Fibroblast of upper back skin (primary cell): ENCODE measurements at regions not wholly inside any gene's neighbourhood (a gene's known extent, or its start where the extent isn't known, plus 50 kb on each side); places are given as distances from the start of the nearest gene placed in this dataset.

Experiments
- DNase-seq: peaks from one replicate; pipeline ENCODE4 v3.0.0-alpha.2; 2013

DNA sequence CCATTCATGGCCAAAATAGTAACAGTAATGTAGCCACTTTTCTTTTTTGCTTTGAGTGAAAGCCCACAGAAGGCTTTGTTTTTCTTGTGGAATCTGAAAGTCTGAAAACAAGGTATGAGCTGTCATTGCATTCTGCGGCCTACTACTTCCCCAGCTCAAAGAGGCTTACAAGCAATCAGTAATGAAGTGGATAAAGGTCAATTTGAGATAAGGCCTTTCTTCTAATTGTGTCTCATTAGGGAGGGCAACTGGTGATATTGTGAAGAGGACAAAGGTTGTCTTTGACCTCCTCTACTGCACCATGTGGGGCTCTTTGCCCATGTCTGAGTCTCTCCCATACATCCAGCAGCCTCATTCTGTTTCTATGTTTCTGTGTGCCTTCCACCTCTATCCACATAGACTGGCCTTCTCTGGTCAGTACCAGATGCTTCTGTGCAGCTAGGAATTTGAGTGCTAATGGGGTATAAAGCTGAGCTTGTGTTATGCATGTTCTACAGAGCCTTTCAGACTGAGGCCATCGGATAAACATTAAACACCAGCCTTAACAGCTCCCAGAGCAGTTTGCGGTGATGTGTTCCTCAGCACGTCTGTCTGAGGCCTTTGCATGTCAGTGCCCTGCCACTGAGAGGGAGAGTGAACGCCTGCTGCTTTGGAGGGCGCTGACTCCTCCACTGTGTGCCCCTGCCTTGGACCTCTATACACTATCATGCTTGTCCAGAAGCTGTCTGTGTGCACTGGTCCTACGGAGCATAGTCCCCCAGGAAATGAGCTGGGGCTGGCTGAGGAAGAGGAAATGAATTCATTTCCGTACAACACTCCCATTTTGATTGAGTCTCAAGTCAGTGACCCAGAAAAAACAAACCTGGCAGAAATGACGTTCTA is 80.2 kb downstream of the SH2D1A start:
- no peak for DNase-seq

DNA sequence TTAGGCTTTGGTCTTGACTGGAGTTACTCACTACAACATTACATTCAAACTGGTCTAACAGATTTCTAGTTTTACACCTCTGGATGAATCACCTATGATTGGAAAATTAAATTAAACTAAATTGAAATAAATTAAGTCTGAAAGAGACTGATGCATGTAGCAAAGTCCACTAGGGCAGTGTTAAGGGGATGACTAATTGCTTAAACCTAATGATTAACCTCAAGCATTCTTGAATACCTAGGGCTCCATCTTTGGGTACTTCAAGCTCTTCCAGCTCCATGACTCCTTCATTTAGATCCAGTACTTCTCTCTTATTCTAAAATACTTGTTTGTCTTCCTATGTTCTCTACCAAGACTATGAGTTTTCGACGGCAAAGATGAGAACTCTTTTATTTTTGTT is 86.8 kb downstream of the SH2D1A start:
- no peak for DNase-seq

DNA sequence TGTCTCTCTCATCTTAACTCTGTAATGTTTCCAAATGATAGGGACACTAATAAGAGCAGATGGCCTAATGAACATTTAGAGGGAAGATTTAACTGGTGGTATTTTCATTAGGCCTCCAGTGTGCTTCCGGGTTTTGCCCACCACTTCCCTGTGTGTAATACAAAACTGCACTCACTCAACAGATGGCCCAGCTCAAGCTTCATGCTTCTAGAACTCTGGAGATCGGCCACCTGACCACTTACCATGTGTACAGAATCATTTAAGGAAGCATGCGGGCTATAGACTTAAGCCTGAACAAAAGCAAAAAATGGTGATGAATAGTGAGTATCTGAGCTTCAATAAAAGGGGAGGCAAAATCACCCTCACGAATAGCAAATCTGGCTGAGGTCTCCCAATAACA is 89.3 kb downstream of the SH2D1A start:
- DNase-seq, result no peak

DNA sequence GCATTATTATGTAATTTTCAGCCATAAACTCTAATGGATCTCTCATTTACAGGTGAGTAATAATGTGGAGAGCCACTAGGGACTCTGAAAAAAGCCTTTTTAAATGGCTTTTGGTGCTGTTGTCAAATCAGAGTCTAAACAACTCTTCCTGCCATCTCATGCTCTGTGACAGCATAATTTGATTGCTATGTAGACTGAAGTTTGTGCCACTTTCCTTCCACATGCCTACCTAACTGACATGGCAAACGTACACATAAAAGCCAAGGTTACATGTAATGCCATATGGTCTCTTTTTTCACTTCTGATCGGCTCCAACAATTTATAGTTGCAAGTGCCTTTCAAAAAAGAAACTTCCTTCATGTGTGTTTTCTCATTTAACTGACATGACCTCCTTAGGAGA is 94.3 kb downstream of the SH2D1A start:
- DNase-seq, result no peak

DNA sequence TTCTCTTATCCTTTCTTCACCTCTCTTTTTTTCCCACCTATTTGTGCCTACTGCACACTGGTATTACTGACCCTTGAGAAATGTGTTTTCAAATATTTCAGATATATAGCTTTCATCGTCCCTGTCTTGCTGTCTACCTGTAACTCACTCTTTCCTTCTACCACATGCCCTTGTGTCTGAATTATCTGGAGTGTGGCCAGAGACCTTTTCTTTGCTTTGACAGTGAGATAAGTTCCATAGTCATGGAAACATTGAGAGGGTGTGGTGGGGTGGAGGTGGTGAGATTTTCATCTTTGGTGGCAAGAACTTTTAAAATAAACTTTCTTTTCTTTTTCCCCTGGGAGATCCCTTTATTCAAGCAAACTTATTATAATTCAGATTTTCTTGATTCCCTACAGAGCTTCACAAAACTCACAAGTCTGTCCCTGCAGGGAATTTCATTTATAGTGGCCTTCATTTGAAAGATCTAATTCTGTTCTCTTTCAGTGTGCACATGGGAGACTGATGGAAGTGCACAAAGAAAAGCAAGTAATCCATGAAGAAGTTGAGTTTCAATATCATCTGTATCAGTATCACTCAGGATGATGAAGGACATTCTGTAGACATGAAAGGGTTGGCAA is 95.7 kb downstream of the SH2D1A start:
- DNase-seq, result no peak

DNA sequence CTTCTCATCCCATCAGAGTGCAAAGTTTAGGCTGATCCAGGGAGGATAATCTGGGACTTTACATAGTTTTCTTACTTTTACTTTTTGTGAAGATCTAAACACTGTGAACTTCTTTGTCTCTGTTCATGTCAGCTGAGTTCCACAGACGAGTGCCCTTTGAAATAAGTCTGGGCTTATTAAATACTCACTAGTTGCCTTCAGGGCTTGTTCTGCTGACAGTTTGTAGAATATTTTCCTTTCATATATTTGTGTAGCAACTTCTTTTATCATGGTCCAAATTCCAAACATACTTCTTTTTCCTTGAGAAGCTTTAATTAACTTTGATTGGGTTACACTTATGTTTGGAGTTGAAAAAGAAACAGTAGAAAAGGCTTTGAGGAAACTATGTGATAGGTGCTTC is 109.6 kb downstream of the SH2D1A start:
- DNase-seq, result no peak

DNA sequence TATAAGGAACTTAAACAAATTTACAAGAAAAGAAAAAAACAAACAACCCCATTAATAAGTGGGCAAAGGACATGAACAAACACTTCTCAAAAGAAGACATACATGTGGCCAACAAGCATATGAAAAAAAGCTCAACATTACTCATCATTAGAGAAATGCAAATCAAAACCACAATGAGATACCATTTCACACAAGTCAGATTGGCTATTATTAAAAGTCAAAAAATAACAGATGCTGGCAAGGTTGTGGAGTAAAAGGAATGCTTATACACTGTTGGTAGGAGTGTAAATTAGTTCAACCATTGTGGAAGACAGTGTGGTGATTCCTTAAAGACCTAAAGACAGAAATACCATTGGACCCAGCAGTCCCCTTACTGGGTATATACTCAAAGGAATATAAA is 113.5 kb downstream of the SH2D1A start:
- peak; percentile 38 for DNase-seq

DNA sequence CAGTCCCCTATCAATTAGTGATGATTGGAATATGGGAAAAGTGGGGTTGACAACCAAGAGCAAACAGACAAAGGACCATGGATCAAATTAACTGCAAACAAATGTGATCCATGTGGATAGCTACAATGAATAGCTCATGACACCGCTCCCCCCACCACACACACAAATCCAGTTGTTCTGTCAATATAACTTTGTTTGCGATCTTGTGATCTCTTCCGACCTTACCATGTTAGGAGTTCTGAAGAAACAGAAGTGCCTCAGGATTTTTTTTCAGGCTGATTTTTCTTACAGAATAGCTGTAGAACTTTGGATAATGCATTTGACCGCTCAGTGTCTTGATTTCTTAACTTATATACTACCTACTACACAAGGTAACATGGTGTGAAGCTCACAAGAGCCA is 116.6 kb downstream of the SH2D1A start:
- DNase-seq, result no peak

DNA sequence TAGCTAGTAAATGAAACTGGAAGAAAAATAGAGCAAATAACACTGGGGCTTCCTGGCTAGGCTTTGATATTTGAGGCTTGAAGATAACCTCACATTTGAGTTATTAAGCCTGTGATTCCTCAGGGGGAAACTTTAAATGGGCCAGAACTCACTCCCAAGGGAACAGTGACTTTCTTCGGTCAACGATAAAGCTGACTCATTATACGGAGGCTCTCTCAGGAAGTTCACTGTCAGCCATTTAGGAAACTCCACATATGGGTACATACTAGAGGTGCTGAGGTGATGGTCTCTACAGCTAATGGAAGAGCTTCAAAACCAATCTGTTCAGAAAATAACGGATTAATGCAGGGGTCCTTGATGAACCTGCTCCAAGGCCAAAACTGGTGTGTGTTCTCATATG is 120.8 kb downstream of the SH2D1A start:
- no peak for DNase-seq

DNA sequence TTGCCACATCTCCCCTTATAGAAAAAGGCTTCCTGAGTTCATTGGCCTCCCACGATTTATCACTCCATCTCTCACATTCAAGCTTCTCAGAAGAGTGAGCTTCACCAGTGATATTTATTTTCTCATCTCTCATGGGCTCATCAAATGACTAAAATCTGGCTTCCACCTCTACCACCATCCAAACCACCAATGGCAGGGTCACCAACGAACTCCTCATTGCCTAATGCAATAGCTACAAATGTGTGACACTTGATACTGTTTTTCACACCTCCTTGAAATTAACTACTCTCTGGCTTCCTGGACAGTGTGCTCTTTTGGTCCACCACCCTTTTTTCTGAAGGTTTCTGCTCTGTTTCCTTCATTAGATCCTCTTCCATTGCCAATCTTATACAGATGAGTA is 129.0 kb downstream of the SH2D1A start:
- DNase-seq, result no peak

DNA sequence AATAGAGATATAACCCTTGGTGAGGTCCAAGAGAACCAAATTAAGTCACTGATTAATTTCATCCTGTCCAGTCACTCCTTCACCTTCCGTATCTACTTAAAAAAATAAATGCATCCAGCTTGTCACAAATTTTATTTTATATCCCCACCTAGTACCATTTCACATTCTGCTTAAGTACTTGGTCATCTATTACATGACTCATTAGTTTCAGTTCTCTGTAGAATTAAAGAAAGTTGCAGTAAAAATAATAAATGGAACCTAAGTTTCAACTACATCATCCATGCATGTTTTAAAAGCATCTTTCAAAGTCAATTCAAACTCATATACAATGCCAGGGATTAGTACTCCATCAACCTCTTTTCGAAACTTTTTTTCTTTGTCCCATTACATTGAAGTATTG is 130.2 kb downstream of the SH2D1A start:
- no peak for DNase-seq

DNA sequence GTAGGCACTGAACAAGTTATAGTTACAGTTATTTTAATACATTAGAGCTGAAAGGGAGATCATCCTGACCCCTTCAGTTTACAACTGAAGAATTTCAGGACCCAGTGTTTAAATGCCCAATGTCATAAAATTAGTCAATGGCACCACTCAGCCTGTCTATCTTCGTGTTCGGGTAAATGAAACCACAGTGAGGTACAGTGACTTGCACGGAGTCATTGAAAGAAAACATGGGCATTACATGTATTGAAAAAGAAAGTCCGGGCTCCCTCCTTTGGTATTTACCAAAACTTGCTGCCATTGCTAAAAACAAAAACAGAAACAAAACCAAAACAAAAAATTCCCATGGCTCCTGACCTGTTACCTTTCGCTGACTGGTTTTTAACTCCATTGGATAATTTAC is 131.7 kb downstream of the SH2D1A start:
- DNase-seq, result no peak

DNA sequence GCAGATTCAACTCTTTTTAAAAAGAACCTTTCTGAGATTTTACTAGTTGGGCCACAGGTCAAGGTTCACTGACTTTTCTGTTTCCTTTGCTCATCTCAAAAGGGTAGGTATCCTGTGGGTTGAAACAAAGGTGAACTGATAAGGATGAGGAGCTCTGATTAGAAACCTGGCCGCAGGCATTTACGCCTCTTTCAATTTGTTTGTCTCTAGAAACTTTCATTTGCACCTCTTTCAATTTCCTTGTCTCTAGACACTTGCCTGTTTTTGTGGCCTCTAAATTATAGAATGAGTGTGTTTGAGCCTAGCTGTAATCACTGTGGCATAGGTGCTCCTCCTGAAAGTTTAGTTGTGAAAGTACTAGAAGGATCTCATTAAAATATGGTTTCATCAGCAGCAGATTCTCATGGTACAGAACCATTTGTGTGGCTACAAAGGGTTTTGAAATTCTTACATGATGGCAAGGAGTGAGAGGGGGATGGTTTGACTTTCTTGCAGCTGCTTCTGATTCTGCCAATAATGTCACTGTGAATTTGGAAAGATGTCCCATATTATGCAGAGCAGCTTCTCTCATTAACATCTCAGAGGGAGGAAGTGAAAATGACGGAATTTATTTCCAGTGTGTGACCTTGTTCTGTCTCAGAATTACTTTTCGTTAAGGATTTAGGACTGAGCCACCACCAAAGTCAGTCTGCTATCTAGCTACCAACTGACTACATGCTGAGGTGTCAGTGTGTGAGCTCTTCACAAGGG is 142.2 kb downstream of the SH2D1A start:
- DNase-seq, result no peak

DNA sequence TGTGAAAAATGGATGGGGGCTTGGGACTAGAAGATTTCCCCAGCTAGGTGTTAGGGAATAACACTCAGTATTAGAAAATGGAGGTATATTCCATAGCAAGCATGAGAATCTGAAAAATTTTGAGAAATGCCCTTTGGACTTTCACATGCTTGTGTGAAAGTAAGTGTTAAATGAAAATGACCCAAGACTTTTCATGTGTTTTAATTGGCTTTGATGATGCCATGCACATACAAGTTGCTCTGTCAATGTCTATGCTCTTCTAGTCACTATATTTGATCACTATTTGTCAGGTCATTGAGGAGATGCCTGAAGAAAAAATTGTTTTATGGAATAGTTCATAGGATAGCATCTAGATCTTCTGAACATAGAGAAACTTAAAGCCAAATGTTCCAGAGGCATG is 147.6 kb downstream of the SH2D1A start:
- DNase-seq, result no peak

DNA sequence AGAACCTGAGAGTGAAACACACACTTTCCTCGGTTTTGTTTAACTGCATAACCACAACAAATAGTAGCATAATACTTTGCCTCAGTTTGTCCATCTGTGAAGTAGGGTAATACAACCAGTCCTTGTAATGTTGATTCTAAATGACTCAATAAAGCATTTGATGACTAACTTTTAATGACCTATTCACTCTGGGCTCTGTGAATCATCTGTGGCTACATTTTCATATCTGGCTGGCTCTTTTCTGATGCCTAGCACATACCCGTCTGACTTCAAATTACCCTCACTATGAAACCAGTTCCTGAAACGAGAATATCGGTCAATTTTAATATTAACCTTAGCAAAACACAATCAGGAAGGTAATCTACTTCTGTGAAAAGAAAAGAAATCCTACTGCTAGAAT is 151.0 kb downstream of the SH2D1A start:
- DNase-seq, result no peak

DNA sequence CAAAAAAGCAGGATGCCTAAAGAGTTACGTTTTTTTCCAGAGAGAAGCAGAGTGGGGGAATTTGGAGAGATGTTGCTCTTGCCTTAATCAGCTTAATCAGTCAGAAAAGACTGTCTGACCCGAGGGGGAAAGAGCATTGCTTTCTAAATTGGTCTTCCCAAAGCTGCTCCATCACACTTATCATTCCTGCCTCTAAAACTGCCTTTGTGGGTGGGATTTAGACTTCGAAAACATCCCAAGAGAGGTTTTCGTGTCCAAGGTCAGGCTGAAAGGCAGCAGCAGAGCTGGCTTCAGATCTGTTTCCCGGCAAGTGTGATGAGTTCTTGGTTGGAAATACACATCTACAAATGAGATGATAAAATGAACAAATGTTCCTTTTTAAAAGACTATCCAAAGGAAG is 155.2 kb downstream of the SH2D1A start:
- no peak for DNase-seq

DNA sequence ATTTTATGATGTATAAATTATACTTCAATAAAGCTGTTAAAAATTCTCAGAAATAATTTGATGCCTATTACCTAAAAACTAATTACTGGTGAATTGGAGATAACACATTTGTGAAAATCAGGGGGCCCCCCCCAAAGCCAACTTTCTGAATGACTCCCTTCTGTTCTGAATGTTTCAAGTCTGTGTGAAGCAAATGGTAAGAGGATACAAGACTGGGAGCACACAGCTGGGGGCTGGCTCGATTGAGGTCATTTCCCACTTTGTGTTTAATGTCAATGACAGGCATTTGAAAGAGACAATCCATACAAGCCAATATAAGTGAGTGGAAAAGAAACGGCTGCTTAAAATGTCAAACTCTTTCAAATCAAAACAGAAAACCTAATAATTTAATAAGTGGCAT is 155.8 kb downstream of the SH2D1A start:
- DNase-seq, result no peak

DNA sequence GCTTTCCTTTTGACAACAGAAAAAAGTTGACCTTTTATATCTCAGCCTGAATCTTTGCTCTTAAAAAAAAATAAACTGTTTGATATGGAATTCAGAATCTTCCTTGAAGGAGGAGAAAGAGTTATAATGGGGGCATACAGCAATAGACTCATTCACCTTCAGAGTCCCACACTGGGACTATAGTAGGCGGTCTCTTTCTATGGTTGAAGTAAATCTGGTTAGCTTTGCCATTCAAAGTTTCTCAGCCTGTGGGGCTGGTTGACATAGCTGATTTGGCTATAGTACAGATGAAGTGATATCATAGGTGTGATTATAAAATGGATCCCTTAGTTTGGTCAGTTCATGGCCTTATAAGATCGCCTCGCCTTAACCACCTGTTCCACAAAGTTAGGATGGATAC is 156.2 kb downstream of the SH2D1A start:
- no peak for DNase-seq

DNA sequence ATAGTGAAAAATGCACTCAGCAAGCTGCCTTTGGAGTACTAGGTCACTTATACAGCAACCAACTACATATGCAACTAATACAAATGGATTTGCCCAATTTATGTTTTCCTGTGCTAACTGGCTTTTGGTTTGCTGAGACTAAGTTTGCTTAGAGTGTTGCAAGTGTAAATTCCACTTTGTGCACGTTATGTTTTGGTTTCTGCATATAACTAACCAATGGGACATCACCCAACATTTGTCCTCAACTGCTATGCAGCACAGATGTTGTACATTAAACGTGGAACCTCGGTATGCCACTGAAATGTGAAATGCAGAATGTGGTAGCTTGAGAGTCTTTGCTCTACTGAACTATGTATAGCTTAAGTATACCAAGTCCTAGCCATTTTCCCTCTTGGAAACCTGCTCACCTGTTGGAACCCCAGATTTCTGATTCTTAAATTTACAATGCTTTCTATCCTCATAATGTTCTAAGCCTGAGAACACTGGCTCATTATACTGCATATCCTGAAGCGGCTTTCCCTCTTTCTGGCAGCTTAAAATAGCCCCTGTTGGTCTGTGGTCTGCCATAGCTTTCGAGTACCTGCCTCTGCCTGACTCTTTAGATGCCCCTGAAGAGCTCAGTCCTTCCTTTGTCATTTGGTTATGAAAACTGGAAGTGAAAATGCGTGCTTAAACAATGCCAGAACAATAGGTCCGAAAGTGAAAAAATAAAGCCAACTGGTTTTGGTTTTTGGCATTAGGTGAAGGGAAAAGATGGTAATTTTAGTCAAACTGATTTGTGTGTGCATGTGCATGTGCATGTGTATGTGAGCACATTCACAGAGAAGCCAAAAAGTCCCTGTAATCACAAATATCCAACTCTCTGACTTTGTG is 158.0 kb downstream of the SH2D1A start:
- peak; percentile 70 for DNase-seq

DNA sequence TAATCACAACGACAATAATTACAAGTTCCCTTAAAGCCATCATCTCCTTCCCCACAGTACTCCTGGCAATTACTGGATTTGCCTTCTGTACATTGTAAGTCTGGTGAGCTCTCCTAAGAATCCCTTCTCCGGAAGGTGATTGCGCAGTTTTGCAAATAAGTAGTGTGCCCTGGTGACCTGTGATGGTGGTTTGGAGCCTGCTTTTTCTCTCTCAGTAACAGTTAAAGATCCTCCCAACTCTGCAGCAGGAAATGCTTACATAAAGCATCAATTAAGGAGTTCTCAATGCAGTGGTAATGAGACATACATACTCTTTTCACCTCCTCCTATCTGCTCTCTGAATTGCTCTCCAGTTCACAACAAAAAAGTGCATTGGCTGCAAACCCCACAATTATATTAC is 159.7 kb downstream of the SH2D1A start:
- no peak for DNase-seq

DNA sequence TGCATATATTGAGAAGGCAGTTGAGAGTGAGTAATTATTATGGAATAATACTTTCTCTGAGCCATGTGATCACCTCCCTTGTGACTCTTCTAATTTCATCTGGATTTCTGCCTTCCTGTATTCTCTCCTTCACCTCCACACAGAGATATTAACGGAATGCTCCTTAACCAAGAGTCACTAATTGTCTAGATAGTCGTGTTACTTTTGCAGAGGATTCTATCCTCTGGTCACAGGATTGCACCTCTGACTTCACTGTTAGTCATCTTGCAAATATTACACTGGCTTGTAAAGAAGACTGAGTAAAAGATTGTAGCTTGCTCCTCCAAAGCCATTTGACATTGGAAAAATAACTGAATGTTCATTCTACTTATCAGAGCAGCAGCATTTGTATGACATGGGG is 160.9 kb downstream of the SH2D1A start:
- DNase-seq, result peak; percentile 58

DNA sequence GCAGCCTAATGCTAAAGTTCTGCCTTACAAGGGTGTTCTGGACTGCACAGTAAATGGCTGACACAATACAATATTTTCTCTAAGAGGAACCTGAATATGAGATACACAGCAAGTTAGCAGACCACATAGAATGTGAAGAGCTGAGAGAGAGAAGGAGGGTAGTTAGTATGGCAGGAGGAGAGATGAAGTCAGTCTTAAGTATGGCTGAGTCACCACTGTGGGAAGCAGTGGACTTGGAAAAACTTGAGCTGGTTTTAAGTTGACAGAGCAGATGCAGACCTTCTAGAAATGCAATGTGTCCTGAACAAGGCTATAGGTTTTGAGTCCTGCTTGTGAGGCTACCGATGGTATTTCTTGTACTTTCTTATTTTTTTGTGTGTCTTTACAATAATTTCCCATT is 172.5 kb downstream of the SH2D1A start:
- DNase-seq, result peak; percentile 73

DNA sequence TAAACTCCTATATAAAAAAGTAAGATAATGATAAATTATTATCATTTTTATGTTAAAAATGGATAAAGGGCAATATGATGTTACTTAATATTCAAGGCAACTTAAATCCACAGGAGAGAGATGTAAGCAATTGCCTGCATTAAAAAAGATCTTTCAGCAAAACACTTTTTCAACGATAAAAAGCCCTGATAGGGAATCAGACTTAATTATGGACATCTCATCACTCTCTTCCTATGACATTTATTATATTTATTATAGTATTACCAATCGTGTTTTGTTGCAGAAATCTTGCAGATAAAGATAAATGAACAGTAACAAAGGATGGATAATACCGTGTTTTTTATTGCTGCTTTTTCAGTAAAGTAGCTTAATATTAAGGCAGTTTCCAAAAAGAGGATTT is 178.5 kb downstream of the SH2D1A start:
- DNase-seq, result no peak
